Testis (tissue), 2 donors: ENCODE measurements at regions not wholly inside any gene's neighbourhood (a gene's known extent, or its start where the extent isn't known, plus 50 kb on each side); places are given as distances from the start of the nearest gene placed in this dataset.

Experiments used
- POLR2A ChIP-seq: fragments of 450-650 bp; IDR thresholded peaks from one replicate; pipeline ENCODE4 v1.6.1; 2017; ENCODE audit warnings: antibody characterized with exemption, mild to moderate bottlenecking, moderate library complexity
- TF ChIP-seq, protein P1 (sequence below), 3 experiments: fragments of 450-650 bp in 2 of 3; fragments of 200-600 bp in 1 of 3; sonication (generic) in 1 of 3; IDR thresholded peaks; one replicate each; pipeline ENCODE4 v1.5.1; 2016 to 2019; ENCODE audit warnings: antibody characterized with exemption in 3 of 3, mild to moderate bottlenecking in 2 of 3, moderate library complexity in 1 of 3

DNA sequence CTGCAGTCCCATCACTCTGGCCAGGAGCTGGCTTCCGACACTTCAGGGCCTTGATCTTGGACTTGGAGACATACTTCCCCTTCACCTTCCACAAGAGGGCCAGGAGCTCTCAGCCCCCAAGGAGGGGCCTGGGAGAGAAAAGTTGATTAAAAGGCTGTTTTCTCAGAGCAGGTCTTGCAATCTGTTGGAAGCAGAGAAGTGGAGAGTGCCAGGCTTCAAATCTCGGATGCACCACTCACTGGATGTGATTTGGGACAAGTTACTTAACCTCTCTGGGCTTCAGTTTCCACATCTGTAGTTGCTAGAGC, 255.3 kb downstream of the CYP26B1 start:
- TF ChIP-seq, protein P1, sequence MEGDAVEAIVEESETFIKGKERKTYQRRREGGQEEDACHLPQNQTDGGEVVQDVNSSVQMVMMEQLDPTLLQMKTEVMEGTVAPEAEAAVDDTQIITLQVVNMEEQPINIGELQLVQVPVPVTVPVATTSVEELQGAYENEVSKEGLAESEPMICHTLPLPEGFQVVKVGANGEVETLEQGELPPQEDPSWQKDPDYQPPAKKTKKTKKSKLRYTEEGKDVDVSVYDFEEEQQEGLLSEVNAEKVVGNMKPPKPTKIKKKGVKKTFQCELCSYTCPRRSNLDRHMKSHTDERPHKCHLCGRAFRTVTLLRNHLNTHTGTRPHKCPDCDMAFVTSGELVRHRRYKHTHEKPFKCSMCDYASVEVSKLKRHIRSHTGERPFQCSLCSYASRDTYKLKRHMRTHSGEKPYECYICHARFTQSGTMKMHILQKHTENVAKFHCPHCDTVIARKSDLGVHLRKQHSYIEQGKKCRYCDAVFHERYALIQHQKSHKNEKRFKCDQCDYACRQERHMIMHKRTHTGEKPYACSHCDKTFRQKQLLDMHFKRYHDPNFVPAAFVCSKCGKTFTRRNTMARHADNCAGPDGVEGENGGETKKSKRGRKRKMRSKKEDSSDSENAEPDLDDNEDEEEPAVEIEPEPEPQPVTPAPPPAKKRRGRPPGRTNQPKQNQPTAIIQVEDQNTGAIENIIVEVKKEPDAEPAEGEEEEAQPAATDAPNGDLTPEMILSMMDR (IDR thresholded peaks at IDR 0.05) = no peak
- TF ChIP-seq POLR2A = no peak
